ENCODE measurements at regions not wholly inside any gene's neighbourhood (a gene's known extent, or its start where the extent isn't known, plus 50 kb on each side); places are given as distances from the start of the nearest gene placed in this dataset.

DNA sequence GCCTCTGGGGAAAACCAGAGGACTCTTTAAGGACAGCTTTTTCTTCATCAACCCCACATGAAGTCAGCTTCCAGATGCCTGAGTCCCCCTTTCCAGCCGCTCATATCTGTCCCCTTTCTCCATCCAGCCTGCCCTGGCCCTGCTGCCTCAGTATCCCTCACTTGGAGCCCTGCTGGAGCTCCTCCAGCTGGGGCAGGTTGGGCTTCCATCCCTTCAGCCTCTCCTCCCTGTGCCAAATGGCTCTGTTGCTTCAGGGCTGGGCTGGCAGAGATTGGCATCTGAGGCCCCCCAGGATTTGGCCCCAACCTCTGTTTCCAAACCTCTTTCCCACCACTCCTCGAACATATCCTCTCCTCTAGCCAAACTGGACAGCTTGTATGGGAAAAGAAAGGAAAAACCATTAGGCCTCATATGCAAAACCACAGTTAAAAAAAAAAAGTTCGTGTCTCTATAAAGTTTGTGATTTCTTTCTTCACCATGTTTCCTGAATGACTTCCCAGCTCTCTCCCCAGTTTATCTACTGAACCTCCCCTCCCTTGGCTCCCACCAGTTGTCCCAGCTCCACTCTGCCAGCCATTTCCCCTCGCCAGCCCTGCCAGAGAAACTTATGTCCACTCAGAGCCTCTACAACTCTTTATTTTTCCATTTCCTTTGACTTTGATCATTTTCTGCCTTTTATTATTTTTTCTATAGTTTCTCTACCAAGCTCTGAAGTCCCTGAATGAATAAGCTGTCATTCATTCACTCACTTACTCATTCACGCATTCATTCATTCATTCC is 217.9 kb downstream of the FOXD2 start:
- Mint-ChIP-seq H3K27me3 (ENCODE audit: low read depth) (no peaks in the 10 kb centered on the region), H3K4me1 (ENCODE audit: low read depth) (peaks cover 56% of the 10 kb centered on the region), H3K9me3 (ENCODE audit: low read depth) (no peaks in the 10 kb centered on the region), H3K27ac (ENCODE audit: unreplicated experiment) (peak overlapping the region; percentile 96), H3K36me3 (ENCODE audit: low read depth) (no peaks in the 10 kb centered on the region), H3K4me3 (ENCODE audit: unreplicated experiment) (no peak overlapping the region)
- TF ChIP-seq, protein P1, sequence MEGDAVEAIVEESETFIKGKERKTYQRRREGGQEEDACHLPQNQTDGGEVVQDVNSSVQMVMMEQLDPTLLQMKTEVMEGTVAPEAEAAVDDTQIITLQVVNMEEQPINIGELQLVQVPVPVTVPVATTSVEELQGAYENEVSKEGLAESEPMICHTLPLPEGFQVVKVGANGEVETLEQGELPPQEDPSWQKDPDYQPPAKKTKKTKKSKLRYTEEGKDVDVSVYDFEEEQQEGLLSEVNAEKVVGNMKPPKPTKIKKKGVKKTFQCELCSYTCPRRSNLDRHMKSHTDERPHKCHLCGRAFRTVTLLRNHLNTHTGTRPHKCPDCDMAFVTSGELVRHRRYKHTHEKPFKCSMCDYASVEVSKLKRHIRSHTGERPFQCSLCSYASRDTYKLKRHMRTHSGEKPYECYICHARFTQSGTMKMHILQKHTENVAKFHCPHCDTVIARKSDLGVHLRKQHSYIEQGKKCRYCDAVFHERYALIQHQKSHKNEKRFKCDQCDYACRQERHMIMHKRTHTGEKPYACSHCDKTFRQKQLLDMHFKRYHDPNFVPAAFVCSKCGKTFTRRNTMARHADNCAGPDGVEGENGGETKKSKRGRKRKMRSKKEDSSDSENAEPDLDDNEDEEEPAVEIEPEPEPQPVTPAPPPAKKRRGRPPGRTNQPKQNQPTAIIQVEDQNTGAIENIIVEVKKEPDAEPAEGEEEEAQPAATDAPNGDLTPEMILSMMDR (IDR thresholded peaks at IDR 0.05), result no peak
- no peak for DNase-seq (ENCODE audit: low spot score)

DNA sequence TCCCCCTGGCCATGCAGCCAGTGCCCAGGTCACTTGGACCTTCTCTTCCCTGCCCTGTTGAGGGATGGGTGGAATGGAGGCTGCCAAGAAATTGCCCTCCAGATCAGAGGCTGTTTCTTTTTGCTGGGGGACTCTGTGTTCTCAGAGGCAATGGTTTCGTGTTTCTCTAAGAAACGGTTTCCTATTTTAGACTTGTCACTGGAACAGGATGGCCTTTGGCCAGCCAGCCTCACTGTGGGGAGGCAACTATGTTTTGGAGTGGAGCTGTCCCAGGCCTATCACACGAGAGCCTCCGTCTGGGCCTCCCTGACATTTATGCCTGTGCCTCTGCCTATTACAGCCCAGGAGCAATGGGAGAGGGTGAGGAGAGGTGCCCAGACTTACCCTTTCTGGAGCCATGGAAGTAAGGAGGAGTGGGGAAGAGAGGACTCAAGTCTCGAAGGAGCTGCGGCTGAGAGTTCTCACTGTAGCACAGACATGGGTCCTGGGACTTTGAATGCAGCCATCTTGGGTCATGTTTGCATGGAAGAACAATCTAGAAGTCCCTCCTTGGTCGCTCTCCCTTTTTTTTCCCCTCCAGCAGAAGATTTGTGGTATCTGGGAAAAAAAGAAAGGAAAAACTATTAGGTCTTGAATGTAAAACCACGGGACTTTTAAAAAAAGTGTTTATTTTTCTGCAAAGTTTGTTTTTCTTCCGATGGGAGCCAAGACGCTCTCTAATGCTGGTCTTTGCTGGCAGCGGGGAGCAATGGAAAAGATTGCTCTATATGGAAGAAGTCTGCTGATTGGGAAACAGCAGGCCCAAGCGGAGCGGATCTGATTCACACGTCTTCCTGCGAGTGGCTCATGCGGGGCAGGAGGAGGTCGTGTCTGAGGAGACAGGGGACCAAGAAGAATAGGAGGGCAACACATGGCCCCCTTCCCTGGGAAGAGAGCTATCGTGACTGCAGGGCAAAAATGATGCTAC is 219.2 kb downstream of the FOXD2 start:
- TF ChIP-seq, protein P1 (IDR thresholded peaks at IDR 0.05), result no peak
- no peaks in the 10 kb centered on the region for H3K27me3 Mint-ChIP-seq (ENCODE audit: low read depth)
- H3K27ac Mint-ChIP-seq (ENCODE audit: unreplicated experiment), result peak overlapping the region; percentile 96
- peak overlapping the region; percentile 47 for H3K4me3 Mint-ChIP-seq (ENCODE audit: unreplicated experiment)
- peaks cover 47% of the 10 kb centered on the region for H3K4me1 Mint-ChIP-seq (ENCODE audit: low read depth)
- no peaks in the 10 kb centered on the region for H3K9me3 Mint-ChIP-seq (ENCODE audit: low read depth)
- no peaks in the 10 kb centered on the region for H3K36me3 Mint-ChIP-seq (ENCODE audit: low read depth)
- DNase-seq (ENCODE audit: low spot score), result no peak

DNA sequence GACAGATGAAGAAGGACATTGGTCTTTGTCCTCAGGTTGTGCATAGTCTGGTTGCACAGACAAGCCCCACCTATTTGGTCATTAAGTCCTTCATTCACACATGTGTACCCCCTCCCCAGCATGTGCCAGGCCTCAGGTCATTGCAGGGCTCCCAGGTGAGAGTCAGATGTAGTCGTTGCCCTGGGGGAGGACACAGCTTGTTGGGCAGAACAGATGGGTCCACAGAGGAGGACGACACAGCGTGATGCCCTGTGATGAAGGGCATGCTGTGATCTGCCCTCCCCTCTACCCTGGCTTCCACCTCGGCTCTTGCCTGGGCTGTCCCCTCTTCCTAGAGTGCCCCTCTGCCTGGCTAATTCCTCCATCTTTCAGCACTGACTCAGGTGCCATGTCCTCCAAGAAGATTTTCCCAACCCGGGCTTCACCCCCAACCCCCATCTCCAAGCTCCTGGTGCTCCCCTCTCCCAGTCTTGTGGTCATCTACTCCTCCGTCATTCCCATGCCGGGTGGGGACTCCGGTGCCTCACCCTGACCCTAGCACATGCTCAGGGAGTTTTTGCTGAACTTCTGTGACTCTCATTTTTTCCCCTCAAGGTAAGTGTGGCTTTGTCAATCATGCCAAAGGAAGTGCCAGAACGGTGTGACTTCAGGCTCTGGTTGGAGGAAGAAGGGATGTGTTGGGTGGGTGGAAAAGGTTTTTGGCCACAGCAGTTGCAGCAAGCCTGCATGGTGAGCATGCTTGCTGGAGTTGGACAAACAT is 220.5 kb downstream of the FOXD2 start:
- DNase-seq (ENCODE audit: low spot score), result no peak
- Mint-ChIP-seq H3K4me1 (ENCODE audit: low read depth) (peaks cover 36% of the 10 kb centered on the region), H3K27me3 (ENCODE audit: low read depth) (peaks cover 2% of the 10 kb centered on the region), H3K9me3 (ENCODE audit: low read depth) (no peaks in the 10 kb centered on the region), H3K4me3 (ENCODE audit: unreplicated experiment) (no peak overlapping the region), H3K36me3 (ENCODE audit: low read depth) (no peaks in the 10 kb centered on the region), H3K27ac (ENCODE audit: unreplicated experiment) (no peak overlapping the region)
- TF ChIP-seq, protein P1 (IDR thresholded peaks at IDR 0.05), result no peak

GRCh38 chr1:47659146-47659545 is 221.3 kb downstream of the FOXD2 start:
- Mint-ChIP-seq H3K4me3 (ENCODE audit: unreplicated experiment) (no peak overlapping the region), H3K4me1 (ENCODE audit: low read depth) (peaks cover 32% of the 10 kb centered on the region), H3K36me3 (ENCODE audit: low read depth) (no peaks in the 10 kb centered on the region), H3K27ac (ENCODE audit: unreplicated experiment) (no peak overlapping the region), H3K27me3 (ENCODE audit: low read depth) (peaks cover 5% of the 10 kb centered on the region), H3K9me3 (ENCODE audit: low read depth) (no peaks in the 10 kb centered on the region)
- TF ChIP-seq, protein P1 (IDR thresholded peaks at IDR 0.05), result no peak
- DNase-seq (ENCODE audit: low spot score), result no peak

GRCh38 chr1:47660622-47661021 is 222.8 kb downstream of the FOXD2 start:
- no peaks in the 10 kb centered on the region for H3K9me3 Mint-ChIP-seq (ENCODE audit: low read depth)
- H3K27ac Mint-ChIP-seq (ENCODE audit: unreplicated experiment), result no peak overlapping the region
- no peak for DNase-seq (ENCODE audit: low spot score)
- H3K4me1 Mint-ChIP-seq (ENCODE audit: low read depth), result peaks cover 26% of the 10 kb centered on the region
- H3K4me3 Mint-ChIP-seq (ENCODE audit: unreplicated experiment), result no peak overlapping the region
- H3K36me3 Mint-ChIP-seq (ENCODE audit: low read depth), result no peaks in the 10 kb centered on the region
- H3K27me3 Mint-ChIP-seq (ENCODE audit: low read depth), result peaks cover 5% of the 10 kb centered on the region
- TF ChIP-seq, protein P1 (IDR thresholded peaks at IDR 0.05), result no peak

Data from chondrocyte (in vitro differentiated cells).